Heart right ventricle (tissue), 16 donors: ENCODE measurements at regions not wholly inside any gene's neighbourhood (a gene's known extent, or its start where the extent isn't known, plus 50 kb on each side); places are given as distances from the start of the nearest gene placed in this dataset.

Experiments used
- ATAC-seq, 8 donors: fragments of 200-7000 bp; cut with Tn5 transposase; one replicate each; pipeline ENCODE4 v1.9.1; 2020; ENCODE audit warnings: mild to moderate bottlenecking in 8 of 8, moderate library complexity in 8 of 8, moderate number of reproducible peaks in 1 of 8
- DNase-seq, 2 donors: peaks; one replicate each; pipeline ENCODE4 v3.0.0-alpha.2; 2020
- H3K27ac ChIP-seq, 10 donors: fragments of 200-600 bp; sonication (generic) in 2 of 10; one replicate each; pipeline versions ENCODE4 v1.5.0 to v1.8.0; 2020 to 2022; ENCODE audit warnings: mild to moderate bottlenecking in 3 of 10
- H3K27me3 ChIP-seq, 7 donors: fragments of 200-600 bp; one replicate each; pipeline ENCODE4 v1.8.0; 2021 to 2022; ENCODE audit warnings: mild to moderate bottlenecking in 2 of 7
- H3K36me3 ChIP-seq, 9 donors: fragments of 200-600 bp; sonication (generic) in 1 of 9; one replicate each; pipeline versions ENCODE4 v1.5.0 to v1.8.0; 2020 to 2022; ENCODE audit warnings: mild to moderate bottlenecking in 2 of 9
- H3K4me1 ChIP-seq, 9 donors: fragments of 200-600 bp; sonication (generic) in 1 of 9; one replicate each; pipeline versions ENCODE4 v1.5.0 to v1.8.0; 2020 to 2022; ENCODE audit warnings: mild to moderate bottlenecking in 4 of 9
- H3K4me3 ChIP-seq, 10 donors: fragments of 200-600 bp; sonication (generic) in 2 of 10; one replicate each; pipeline versions ENCODE4 v1.5.0 to v1.8.0; 2020 to 2022; ENCODE audit warnings: mild to moderate bottlenecking in 7 of 10, moderate library complexity in 2 of 10
- H3K9me3 ChIP-seq, 11 donors: fragments of 200-600 bp in 10 of 11; sonication (generic) in 2 of 11; one replicate each; pipeline versions ENCODE4 v1.5.0 to v1.8.0; 2013 to 2022; ENCODE audit warnings: mild to moderate bottlenecking in 2 of 11, control low read depth in 1 of 11, moderate library complexity in 1 of 11
- WGBS, 2 donors: extraction: QIAGEN DNeasy Blood & Tissue Kit; methylation state at CpG; one replicate each; pipeline ENCODE4 v1.1.7; 2013; ENCODE audit warnings: inconsistent platforms in 1 of 2; 5-methylcytosine and 5-hydroxymethylcytosine counted together
- intact Hi-C, 10 donors: fragments of 100-400 bp; cut with DNase I; formaldehyde crosslinking; loops; one replicate each; pipeline versions ENCODE4 v1.11.1 to v1.14.2; 2022
- TF ChIP-seq, protein P1 (sequence below), 9 donors: fragments of 200-600 bp; sonication (generic) in 2 of 9; IDR thresholded peaks; one replicate each; pipeline versions ENCODE4 v1.5.0 to v1.8.0; 2021 to 2022; ENCODE audit warnings: antibody characterized with exemption in 9 of 9, mild to moderate bottlenecking in 5 of 9, moderate library complexity in 1 of 9
- donor health status: Arrhythmogenic right ventricular cardiomyopathy.
- donor health status: ischemic (EF 13 %, LVEDD 7.1; RV severe dilation, severe dysfunction).
- donor health status: healthy with polysubstance abuse.
- donor health status: DM: no; HTN: yes; CAD: no.
- donor health status: DM: no; HTN: no; CAD: no.
- donor health status: ischemic (EF 25% LVEDD 6.9; RV normal size, moderate dysfunction).
- donor health status: ischemic (EF 25% LVEDD 5.7; RV mildly dilated, moderate dysfunction).
- donor health status: healthy.
- donor health status: DM: yes; HTN: yes; CAD: no.
- donor health status: Ischemic cardiomyopathy.
- donor health status: ischemic (EF 35%, LVEDD 5.7; RV mildly dilated, moderate dysfunction).
- donor health status: nonischemic (EF 11% LVEDD 7.7; RV severe dilation, severe dysfunction).
- donor health status: DM: yes; HTN: yes; CAD: no.
- donor health status: PGD.
- donor health status: ischemic (EF 29% LVEDD 5.4; RV normal size, mild dysfunction).
- donor health status: nonischemic (EF 23%, LVEDD 6.1; RV moderate dilation, normal function).

DNA sequence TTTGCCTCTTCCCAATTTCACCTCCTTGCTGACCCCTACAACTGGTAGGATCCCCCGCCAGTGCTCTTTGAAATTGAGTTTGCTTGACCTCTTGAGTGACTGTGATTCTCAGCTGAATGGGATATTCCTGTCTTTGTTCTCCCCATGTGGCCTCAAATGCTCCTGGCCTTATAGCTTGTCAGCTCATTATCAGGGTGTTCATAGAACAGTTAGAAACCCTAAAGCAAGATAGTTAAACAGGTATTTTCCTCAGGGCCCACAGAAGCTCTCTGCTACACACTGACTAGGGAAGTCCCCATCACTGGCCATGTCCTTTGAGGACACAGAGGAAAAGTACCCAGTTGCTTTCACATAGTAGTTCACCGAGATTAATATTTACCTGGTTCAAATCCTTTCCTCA is 211.5 kb upstream of the DTNBP1 start:
- intact Hi-C loops, result loop anchor here in 1 of 10 donors (10.0 kb wide), 1 partner anchor 250 kb away; the partner anchor contains the start of gene MYLIP
- ATAC-seq, result no peak
- 94 to 95% methylated on average over 2 of the region's 2 CpGs for WGBS, 2 donors
- TF ChIP-seq, protein P1, sequence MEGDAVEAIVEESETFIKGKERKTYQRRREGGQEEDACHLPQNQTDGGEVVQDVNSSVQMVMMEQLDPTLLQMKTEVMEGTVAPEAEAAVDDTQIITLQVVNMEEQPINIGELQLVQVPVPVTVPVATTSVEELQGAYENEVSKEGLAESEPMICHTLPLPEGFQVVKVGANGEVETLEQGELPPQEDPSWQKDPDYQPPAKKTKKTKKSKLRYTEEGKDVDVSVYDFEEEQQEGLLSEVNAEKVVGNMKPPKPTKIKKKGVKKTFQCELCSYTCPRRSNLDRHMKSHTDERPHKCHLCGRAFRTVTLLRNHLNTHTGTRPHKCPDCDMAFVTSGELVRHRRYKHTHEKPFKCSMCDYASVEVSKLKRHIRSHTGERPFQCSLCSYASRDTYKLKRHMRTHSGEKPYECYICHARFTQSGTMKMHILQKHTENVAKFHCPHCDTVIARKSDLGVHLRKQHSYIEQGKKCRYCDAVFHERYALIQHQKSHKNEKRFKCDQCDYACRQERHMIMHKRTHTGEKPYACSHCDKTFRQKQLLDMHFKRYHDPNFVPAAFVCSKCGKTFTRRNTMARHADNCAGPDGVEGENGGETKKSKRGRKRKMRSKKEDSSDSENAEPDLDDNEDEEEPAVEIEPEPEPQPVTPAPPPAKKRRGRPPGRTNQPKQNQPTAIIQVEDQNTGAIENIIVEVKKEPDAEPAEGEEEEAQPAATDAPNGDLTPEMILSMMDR (IDR thresholded peaks at IDR 0.05), result no peak
- H3K36me3 ChIP-seq, result no peaks in the 10 kb centered on the region
- peaks cover 0 to 28% (median 5%) of the 10 kb centered on the region in 9 donors for H3K4me1 ChIP-seq
- H3K27me3 ChIP-seq, result no peaks in the 10 kb centered on the region
- no peak overlapping the region for H3K27ac ChIP-seq
- no peaks in the 10 kb centered on the region for H3K9me3 ChIP-seq
- DNase-seq, result no peak
- no peak overlapping the region for H3K4me3 ChIP-seq

DNA sequence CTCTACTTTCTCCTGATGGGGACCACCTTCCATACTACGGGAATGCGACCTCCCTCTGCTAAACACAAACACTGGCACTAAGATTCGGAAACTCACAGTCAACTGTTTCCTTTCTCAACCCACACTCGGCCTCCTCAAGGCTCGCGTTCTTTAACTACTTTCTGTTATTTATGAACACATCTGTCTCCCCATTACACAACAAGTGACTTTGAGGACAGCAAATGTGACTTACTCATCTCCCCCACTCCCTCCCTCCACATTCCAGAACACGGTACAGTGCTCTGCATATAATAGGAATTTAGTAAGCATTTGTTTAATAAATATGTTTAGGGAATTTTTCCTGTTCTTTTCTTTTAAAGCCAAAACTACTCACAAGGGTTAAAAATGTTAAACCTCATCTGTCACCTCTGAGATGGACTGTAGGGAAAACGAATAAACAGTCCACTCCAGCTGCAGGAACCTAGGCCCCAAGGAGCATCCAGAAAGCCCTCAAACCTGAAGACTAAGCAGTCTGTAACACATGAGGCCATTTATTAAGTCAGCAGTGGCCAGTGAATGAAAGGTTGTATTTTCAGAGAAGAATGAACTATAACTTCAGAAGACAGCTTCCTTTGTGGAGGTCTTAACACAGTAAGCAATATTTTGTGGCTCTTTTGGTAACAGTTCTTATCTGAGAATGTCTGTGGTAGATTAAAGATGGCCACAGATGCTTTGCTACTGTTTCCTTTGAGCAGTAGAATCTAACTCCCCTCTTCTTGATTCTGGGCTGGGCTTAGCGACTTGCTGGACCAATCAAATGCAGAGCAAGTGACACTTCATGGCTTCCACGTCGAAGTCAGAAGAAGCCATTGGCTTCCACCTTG is 209.6 kb upstream of the DTNBP1 start:
- Histone ChIP-seq H3K27me3 (no peaks in the 10 kb centered on the region), H3K4me3 (no peak overlapping the region), H3K36me3 (no peaks in the 10 kb centered on the region), H3K27ac (no peak overlapping the region), H3K4me1 (peaks cover 0 to 23% (median 0%) of the 10 kb centered on the region in 9 donors), H3K9me3 (no peaks in the 10 kb centered on the region)
- TF ChIP-seq, protein P1 (IDR thresholded peaks at IDR 0.05), result no peak
- DNase-seq (no peak), ATAC-seq (no peak)
- WGBS, 2 donors, result 86 to 87% methylated on average over 11 of the region's 11 CpGs
- intact Hi-C loops, result loop anchor here in 1 of 10 donors (10.0 kb wide), 1 partner anchor 252 kb away; the partner anchor contains the start of gene MYLIP

DNA sequence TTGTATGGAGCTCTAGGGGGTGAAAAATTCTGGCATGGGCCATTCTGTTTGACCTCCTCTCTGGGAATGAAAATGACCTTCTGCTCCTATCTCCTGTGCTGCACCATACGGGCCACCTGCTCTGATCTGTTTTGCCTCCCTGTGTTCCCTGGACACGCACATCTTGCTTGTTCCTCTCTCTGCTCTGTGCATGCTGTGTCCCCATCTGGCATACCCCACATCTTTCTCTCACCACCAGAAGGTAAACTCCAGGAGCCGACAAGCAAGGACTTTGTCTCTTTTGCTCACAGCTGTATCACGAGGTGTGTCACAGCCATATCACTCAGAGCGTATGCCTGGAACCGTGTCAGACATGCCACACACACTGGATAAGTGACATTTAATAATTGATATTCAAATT is 208.4 kb upstream of the DTNBP1 start:
- TF ChIP-seq, protein P1 (IDR thresholded peaks at IDR 0.05), result no peak
- WGBS, 2 donors, result 74 to 83% methylated on average over 6 of the region's 6 CpGs
- intact Hi-C loops, result loop anchor here in 1 of 10 donors (10.0 kb wide), 1 partner anchor 254 kb away; the partner anchor contains the start of gene MYLIP
- no peak overlapping the region for H3K27ac ChIP-seq
- H3K27me3 ChIP-seq, result no peaks in the 10 kb centered on the region
- no peaks in the 10 kb centered on the region for H3K36me3 ChIP-seq
- no peaks in the 10 kb centered on the region for H3K9me3 ChIP-seq
- no peak for DNase-seq
- H3K4me3 ChIP-seq, result no peak overlapping the region
- peaks cover 0 to 19% (median 0%) of the 10 kb centered on the region in 9 donors for H3K4me1 ChIP-seq
- ATAC-seq, result no peak

GRCh38 chr6:15870333-15871043 is 207.7 kb upstream of the DTNBP1 start:
- Histone ChIP-seq H3K27ac (peak overlapping the region in 2 of 10 donors; percentile 24 to 33), H3K36me3 (no peaks in the 10 kb centered on the region), H3K4me3 (no peak overlapping the region), H3K4me1 (peaks cover 0 to 19% (median 0%) of the 10 kb centered on the region in 9 donors), H3K27me3 (no peaks in the 10 kb centered on the region), H3K9me3 (no peaks in the 10 kb centered on the region)
- 56 to 85% methylated on average over 3 of the region's 3 CpGs for WGBS, 2 donors
- intact Hi-C loops, result loop anchor here in 1 of 10 donors (10.0 kb wide), 1 partner anchor 254 kb away; the partner anchor contains the start of gene MYLIP
- no peak for DNase-seq
- peak in 2 of 8 donors; percentile 42 to 46 for ATAC-seq
- TF ChIP-seq, protein P1 (IDR thresholded peaks at IDR 0.05), result no peak
